ENCODE measurements at regions not wholly inside any gene's neighbourhood (a gene's known extent, or its start where the extent isn't known, plus 50 kb on each side); places are given as distances from the start of the nearest gene placed in this dataset.
"Not testable (repeated sequence)": the region's sequence is repeated elsewhere in the genome, so short reads cannot be mapped to it uniquely, and the experiment has no call there.

DNA sequence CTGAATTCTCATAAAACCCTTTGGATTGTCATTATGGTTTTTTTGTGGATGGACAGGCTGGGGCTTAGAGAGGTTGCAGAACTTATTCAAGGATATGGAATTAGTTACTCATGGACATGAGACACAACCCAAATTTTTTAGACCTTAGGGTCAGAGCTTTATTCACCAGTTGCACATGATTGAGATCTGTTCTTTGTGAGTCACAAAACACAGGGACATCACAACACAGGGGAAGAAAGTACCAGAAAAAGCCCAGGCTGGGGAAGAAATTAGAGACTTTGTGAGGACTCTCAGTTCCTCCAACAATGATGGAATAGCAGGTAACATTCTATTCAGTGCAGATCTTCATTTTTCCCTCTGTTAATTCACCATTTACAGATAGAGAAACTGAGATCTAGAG is 602.4 kb upstream of the CPEB2 start:
- DNase-seq: no peak

DNA sequence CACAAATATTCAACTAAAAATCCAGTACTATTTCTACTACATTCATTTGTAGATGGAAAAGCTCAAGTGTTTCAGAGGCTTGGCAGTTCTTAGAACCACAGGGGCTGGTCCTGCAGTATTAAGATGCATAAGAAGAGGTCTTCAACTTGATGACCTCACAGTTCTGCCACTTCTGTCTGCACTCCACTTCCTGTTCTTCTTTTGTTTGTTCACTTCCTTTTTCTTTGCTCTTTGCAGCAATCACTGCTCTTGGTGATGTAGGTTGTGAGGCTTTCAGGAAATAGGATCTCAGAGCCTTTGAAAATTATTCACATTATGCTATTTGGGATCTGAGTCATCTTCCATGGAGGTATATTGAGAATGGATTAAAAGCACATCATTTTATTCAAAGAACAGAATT is 602.0 kb upstream of the CPEB2 start:
- DNase-seq: no peak

DNA sequence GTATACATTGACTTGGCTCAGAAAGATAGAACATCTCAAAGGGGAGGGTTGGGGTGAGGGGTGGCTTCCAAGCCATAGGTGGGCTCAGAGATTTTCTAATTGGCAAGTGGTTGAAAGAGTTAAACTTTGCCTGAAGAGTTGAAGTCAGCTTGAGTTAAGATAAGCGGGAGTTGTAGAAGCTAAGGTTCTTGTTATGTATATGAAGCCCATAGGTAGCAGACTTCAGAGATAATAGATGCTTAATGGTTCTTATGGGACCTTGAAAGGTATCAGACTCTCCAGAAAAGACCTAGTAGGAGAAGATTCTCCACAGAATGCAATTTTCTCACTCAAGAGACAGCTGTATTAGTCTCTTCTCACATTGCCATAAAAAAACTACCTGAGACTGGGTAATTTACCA is 599.1 kb upstream of the CPEB2 start:
- no peak for DNase-seq

DNA sequence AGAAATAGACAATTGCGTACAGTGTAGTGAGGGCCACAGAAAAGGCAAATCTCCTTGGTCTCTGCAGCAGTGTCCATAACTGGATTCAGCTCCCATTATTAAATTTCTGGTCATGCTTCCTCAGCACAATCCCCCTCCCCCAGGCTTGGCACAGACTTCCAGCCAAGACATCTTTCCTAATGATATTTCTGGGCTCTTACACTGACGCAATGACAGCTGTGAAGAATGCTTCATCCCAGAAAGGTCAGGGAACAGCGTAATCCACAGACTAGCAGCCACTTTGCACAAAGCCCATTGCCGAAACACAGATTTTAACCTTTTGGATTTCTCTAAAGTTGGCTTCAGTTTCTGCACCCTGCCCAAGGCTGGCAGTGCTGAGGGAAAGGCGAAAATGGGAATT is 597.6 kb upstream of the CPEB2 start:
- no peak for DNase-seq

DNA sequence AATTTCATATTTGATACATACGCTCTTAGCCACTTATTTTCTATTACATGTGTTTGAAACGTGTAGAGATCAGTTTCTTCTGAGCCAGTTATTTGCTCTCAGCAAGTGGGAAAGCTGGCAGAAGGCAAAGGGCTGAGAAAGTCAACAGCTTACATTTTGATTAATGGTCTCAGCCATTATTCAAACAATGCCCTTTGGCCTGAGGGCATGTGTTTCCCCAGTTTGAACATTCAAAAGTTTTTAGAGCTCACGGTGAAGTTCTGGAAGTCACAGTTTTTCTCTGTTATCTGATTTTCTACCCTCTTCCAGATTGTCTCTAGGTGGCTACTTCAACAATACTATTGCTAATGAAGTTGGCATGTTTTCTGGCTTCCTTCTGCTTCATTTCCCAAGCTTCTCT is 591.8 kb upstream of the CPEB2 start:
- no peak for DNase-seq

DNA sequence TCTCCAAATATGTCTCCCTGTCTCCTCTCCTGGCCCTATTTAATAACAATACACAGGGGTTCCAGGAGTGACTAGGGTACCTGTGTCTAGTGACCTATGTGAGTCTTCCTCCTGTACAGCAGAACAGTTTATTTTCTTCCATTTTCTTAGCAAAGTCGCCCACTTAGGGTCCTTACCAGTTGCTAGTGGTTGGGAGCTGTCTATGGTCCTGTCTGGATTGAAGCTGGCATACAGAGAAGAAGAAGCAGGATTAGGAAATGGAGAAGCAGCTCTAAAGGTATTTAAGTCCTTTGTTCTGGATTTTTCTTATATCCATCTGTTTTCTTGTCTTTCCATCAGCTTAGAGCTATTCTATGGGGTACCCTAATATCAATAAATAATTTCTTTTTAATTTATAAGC is 587.1 kb upstream of the CPEB2 start:
- DNase-seq: no peak

DNA sequence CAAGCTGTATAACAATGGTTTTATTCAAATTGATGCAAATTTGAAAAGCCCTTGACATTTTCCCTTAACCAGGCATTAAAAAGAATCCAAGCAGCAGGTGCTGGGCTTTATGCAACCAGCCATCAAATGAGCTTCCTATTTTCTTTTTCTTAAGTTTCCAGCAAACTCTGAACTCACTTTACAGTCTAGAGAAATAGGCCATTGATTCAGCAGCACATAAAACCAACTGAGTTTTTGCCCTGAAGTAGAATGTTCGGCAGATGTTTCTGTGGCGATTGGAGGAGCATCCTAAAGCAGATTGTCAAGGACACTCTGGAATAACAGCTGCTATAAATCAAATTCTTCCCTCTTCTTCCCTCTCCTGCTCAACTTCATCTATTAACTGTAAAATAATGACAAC is 582.8 kb upstream of the CPEB2 start:
- no peak for DNase-seq

DNA sequence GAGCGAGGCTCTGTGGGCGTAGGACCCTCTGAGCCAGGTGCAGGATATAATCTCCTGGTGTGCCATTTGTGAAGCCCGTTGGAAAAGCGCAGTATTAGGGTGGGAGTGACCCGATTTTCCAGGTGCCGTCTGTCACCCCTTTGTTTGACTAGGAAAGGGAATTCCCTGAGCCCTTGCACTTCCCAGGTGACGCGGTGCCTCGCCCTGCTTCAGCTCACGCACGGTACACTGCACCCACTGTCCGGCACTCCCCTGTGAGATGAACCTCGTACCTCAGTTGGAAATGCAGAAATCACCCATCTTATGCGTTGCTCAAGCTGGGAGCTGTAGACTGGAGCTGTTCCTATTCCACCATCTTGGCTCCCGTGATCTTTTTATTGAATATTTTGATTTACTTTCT is 576.0 kb upstream of the CPEB2 start:
- not testable (repeated sequence) for DNase-seq

DNA sequence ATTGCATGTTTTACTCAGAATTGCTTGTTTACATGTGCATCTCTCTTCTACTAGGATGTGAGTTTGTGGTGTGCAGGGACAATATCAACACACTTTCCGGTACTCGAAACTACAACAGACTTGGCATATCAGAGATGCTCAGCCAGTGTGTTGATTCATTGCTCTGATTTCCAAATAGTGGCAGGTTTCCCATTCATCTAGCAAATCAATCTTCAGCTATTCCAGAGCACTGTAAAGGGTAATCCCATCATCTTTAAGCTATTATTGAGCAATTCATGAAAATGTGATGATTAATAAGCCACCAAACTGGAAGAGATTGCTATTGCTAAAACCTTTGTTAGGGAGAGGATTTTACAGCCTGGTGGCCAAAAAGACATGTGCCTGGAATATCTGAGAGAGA is 574.2 kb upstream of the CPEB2 start:
- no peak for DNase-seq

DNA sequence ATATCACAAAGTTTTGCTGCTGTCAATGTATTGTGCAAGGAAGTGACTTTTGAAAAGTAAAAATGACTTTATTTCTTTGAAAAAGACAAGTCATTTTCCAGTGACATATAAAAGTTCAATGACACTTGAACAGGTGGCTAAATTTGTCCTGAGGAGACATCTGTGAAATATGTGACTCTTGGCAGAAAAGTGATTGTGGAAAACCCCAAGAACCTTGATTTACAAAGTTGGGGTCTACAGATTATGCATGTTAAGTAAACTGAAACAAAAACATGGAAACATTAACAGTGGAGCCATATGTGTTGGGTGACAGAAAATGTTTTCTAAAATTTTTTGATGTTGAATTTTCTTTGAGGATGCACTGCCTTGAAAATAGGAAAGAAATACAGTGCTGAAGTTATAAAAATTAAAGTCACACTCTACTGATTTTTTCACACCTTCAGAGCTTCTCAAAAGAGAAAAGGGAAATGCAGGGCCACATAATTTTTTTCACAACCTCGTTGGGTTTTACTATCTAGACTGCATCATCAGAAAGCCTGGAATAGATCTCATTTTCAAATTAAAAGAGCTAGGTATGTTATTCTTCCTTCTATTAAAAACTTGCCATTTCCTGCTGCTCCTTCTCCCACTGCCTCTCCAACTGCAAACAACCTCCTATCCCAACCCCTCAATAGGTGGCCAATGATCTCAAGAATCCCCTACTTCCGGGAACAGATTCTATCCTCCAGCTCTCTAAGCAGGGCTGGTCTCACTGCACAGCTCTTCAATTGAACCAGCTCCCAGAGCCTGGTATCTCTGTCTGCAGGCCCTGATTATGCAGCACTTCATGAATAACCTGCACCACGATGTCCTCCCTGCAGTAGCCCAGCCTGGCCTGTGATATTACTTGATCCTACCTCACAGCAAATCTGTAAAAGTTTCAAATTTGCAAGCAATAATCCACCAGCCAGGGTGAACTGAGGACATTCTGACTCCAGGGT is 570.8 kb upstream of the CPEB2 start:
- DNase-seq: no peak

DNA sequence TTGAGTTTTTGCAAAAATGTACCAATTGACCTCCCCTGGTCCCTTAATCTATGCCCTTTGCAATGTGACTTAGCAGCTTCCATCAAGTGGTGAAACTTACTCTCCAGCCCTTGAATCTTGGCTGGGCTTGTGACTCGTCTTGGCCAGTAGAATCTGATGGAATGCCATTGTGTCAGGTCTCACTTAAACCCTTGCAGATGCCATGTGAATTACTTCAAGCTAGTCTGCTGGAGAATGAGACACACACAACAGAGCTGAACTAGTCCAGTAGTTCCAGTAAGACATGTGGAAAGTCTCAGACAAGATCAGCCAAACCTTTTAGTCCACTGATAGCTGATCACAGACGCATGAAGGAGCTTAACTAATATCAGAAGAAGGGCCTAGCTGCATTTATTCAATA is 567.8 kb upstream of the CPEB2 start:
- no peak for DNase-seq

DNA sequence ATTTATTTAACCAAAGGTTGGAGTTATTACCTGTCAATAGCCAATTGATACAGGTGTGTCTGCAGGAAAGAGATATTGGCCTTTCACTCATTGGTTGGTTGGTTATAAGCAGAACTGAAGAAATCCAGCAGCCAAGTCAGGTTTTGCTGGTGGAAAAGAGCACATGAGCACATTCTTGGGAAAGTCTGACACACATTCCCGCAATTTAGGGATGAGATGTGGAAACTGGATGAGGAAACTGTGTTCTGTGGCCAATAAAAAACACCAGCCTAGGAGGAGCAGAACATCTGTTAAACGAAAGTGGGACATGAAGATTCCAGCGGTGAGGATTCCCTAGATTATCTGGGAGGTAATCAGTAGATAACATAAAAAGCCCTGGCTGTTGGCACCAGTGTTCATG is 567.4 kb upstream of the CPEB2 start:
- no peak for DNase-seq

DNA sequence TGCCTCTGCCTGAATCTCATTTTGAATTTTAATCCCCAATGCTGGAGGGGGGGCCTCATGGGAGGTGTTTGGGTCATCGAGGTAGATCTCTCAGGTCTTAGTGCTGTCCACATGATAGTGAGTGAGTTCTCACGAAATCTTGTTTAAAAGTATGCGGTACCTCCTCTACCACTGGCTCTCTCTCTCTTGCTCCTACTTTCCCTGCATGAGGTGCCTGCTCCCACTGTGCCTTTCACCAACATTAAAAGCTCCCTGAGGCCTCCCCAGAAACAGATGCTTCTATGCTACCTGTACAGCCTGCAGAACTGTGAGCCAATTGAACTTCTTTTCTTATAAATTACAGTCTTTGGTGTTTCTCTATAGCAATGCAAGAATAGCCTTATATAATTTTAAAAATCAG is 560.7 kb upstream of the CPEB2 start:
- no peak for DNase-seq

DNA sequence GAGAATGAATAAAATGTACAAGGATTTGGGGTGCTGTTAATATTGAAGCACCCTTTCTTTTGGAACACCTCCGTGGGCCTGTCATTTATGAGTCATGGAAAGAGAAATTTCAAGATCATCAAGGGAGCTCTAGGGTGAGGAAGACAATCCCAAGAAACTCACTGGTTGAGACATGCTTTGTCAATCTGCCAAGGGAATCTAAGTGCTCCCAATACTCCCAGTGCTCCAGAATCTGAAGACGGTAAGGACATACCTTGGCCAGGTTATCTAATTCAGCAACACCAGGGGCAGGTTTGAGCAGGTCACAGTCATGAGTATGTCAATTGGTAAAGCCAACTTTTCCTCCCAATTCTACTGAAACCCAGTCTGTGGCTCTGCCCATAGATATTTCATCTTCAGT is 556.4 kb upstream of the CPEB2 start:
- DNase-seq: no peak

DNA sequence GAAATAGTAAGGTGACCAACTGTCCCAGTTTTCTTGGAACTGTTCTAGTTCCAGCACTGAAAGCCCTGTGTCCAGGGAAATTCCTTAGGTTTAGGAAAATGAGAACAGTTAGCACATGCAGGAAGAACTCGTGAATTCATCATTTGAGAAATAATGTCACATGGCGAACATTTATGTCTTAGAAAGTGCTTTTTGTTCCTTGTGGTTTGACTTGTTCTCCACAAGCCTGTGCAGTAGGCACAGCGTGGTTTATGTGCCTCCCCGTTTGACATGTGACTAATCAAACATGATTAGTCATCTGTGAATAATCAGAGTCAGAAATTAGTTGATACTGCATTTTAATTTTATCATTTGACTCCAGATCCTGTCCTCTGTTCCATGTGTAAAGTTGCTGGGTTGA is 556.0 kb upstream of the CPEB2 start:
- no peak for DNase-seq

DNA sequence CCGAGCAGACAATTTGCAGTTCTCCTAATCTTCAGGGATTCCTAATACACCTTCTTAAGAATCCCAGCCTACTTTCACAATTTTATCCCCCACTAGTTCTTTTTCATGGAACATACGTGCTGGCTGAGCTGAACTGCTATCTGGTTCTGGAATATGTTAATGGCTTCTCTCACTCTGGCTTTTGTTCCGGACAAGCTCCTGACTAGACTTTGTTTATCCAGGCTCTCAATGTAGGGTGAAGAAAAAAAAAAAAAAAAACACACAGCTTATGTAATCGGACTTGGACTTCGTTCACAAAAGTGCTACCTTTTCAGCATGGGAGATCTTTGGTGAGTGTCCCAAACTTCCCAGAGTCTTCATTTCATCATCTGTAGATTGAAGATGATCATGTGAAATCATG is 555.4 kb upstream of the CPEB2 start:
- DNase-seq: no peak

DNA sequence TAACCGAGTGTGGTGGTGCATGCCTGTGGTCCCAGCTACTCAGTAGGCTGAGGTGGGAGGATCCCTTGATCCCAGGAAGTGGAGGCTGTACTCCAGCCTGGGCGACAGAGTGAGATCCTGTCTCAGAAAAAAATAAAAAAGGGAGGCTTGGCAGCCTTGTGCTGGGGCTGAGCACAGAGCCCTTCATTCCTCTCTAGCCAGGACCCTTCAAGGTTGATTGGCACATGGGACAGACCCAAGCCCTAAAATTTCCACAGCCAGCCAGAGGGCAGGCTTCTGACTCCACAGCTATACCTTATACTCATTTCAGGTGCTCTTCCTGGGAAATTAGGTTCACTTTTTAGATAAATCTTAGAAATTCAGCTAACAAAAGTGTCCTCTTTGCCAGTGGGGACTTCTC is 553.0 kb upstream of the CPEB2 start:
- DNase-seq: no peak

DNA sequence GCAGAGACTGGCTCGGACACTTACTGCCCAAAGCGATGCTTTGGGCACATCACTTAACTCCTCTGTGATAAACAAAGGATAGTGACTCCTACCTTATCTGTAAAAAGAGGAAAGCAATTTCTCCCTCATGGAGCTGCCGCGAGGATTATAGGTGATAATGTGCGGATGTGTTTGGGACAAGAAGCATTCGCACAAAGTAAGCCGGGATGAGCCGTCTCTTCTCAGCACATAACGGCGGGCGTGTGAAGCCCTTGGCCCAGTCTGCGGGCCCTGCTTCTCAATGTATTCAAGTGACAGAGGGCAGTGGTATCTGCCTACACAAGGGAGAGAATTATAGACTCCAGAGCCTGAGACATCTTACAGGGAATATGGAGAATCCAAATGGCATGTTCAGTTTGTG is 550.3 kb upstream of the CPEB2 start:
- DNase-seq: no peak

DNA sequence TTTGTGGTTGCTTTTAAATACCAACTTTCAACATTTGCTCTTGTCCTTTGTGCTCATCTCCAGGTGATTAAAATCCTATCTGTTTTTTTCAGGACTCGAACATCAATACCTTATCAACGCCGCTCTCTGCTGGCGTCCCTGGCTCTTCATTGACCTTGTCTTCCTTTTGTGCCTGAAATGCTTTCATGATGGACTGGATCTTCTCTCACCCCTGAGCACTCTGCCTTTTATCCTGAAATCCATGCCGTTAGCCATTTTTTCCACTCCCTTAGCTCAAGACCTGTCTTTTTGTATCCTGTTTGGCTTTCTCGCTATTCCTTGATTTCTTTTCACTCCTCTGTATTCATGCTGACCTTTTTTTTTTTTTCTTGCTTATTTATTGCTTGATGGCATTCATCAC is 549.5 kb upstream of the CPEB2 start:
- DNase-seq: no peak

DNA sequence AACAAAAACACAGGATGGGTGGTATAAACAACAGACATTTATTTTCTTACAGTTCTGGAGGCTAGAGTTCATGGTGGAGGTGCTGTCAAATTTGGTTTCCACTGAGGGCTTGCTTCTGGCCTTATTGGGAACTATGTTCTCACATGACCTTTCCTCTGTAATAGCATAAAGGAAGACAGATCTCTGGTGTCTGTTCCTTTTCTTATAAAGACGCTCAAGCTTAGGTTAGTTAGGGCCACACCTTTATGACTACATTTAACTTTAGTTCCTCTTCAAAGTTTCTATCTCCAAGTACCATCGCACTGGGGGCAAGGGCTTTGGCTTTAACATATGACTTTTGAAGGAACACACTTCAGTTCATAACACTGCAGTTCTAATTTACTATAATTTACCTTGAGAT is 543.8 kb upstream of the CPEB2 start:
- no peak for DNase-seq

DNA sequence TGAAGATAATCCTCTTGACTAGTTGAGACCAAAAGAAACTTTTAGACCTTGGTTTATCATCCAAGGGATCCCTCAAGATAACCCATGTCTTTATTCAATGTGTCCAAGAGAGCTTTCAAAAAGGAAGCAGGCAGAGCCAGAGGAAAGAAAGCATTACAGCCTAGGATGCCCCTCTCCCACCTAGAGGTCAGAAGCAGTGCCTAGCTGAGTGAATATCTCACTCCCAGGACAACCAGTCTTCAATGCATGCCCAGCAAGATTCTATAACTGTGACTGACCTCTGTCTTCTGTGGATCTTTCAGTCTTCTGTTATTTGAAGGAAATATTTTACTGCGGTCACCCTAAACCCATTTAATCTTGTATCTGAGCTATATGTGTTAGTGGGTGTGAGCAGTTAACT is 537.2 kb upstream of the CPEB2 start:
- DNase-seq: no peak

DNA sequence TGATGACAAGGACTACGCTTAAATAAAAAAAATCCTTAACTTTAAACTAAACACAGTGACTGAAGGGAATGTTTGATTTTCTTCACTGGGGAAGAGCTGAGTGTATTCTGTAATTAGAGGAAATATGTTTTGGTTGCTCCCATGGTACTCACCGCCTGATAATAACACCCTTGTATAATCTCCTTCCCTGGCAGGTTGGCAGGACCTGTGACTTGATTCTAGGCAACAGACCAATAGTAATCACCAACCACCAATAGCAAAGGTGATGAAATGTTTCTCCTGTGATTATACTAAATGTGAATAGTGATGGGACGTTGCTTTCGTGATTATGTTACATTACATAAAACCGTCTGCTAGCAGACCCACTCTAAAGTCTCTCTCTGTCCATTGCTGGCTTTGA is 536.8 kb upstream of the CPEB2 start:
- DNase-seq: no peak

DNA sequence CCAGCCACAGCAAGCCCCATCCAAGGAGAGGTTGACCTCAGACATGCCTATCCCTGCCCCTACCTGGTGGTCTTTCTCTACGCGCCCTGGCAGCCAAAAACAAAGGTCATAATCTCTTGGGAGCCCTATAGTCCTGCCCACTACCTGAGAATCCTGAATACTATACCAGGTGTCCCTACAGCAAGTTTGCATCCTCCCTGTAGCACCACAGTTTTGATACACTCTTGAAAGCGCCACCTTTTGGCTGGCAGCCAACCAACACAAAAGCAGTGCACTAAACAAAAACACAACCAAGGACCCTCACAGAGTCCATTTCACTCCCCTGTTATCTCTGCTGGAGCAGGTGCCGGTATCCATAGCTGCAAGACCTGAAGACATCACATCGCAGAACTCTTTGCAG is 523.8 kb upstream of the CPEB2 start:
- DNase-seq: no peak

DNA sequence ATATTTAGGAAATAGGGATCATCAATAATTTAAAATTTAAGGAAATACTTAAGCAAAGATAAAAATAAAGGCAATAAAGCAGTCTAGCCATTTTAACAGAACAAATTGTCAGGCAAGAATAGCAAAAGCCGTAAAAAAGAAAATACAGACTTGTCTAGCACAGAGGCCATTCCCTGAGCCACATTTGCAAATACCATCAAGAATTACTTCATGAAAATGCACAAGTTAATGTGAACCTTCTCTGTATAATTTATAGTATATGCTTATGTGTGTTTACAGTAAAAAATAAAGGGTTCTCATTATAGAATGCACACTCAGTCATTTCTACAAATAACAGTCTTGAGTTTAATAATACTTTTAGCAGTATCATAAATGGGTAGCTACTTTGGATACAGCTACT is 505.9 kb upstream of the CPEB2 start:
- no peak for DNase-seq

DNA sequence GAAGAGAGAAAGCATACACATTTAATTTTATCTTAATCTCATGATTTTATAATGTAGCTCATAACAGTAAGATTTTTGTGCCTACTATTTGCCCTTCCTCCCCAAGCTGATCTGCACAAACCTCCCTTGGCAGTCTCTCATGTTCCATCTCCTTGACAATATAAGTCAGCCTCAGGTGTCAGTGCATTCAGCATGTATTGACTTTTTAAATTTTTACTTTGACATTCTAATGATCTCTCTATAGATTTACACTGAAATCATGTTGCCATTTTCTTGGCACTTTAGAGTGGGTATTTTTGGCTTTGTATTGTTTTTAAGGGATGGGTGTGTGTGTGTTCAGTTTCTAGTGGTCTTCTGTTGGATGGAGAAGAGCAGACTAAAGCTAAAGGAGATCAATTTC is 505.3 kb upstream of the CPEB2 start:
- no peak for DNase-seq
